ENCODE measurements at regions not wholly inside any gene's neighbourhood (a gene's known extent, or its start where the extent isn't known, plus 50 kb on each side); places are given as distances from the start of the nearest gene placed in this dataset.

DNA sequence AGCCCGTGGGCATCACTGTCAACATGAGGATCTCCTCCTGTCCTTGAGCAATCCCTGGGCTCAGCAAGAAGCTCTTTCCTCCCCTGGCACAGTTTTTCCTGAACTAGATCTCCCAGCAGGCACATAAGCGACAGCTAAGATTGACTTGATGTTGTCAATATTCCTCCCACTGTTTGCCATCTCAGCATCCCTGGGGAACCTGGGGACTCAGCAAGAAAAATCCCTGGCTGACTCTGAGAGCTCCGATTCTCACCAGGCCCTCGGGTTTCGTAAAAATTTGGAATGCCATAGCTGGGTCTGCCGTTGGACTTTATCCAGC, 687.2 kb downstream of the MATN1 start:
- Histone ChIP-seq H4K20me1 (ENCODE audit: low read depth) (no peaks in the 10 kb centered on the region), H3F3A (ENCODE audit: low read depth) (no peaks in the 10 kb centered on the region), H3K27ac (no peak overlapping the region), H3K4me1 (no peaks in the 10 kb centered on the region), H3K79me2 (ENCODE audit: low read depth) (no peaks in the 10 kb centered on the region), H3K4me3 (no peak overlapping the region), H3K9me3 (ENCODE audit: low read depth) (no peaks in the 10 kb centered on the region), H2AFZ (replicated peaks) (no peak overlapping the region), H3K36me3 (no peaks in the 10 kb centered on the region), H3K4me2 (no peak overlapping the region), H3K9ac (no peak overlapping the region), H3K27me3 (no peaks in the 10 kb centered on the region)
- DNase-seq (ENCODE audit: low spot score), result no peak
- Mint-ChIP-seq H3K27ac (no peak overlapping the region), H3K36me3 (no peaks in the 10 kb centered on the region), H3K9me3 (peaks cover 7% of the 10 kb centered on the region), H3K4me3 (no peak overlapping the region), H3K27me3 (ENCODE audit: insufficient read depth, low read depth) (peaks cover 9% of the 10 kb centered on the region), H3K4me1 (no peaks in the 10 kb centered on the region)
- TF ChIP-seq CTCF (IDR thresholded peaks at IDR 0.05) (no peak), EZH2 (IDR thresholded peaks at IDR 0.05) (no peak), EZH2phosphoT487 (IDR thresholded peaks at IDR 0.05) (no peak)

GRCh38 chr1:30035522-30036228, 687.7 kb downstream of the MATN1 start:
- H3K9me3 Mint-ChIP-seq, result peaks cover 7% of the 10 kb centered on the region
- no peak overlapping the region for H2AFZ ChIP-seq (replicated peaks)
- H3K36me3 Mint-ChIP-seq, result no peaks in the 10 kb centered on the region
- H3K27ac Mint-ChIP-seq, result no peak overlapping the region
- H3K36me3 ChIP-seq, result no peaks in the 10 kb centered on the region
- DNase-seq (ENCODE audit: low spot score), result no peak
- no peaks in the 10 kb centered on the region for H3F3A ChIP-seq (ENCODE audit: low read depth)
- no peaks in the 10 kb centered on the region for H3K79me2 ChIP-seq (ENCODE audit: low read depth)
- H3K27me3 ChIP-seq, result no peaks in the 10 kb centered on the region
- no peak overlapping the region for H3K4me3 Mint-ChIP-seq
- no peak overlapping the region for H3K4me3 ChIP-seq
- peaks cover 9% of the 10 kb centered on the region for H3K27me3 Mint-ChIP-seq (ENCODE audit: insufficient read depth, low read depth)
- H4K20me1 ChIP-seq (ENCODE audit: low read depth), result no peaks in the 10 kb centered on the region
- H3K9ac ChIP-seq, result no peak overlapping the region
- H3K4me2 ChIP-seq, result no peak overlapping the region
- TF ChIP-seq EZH2 (IDR thresholded peaks at IDR 0.05) (no peak), EZH2phosphoT487 (IDR thresholded peaks at IDR 0.05) (no peak), CTCF (IDR thresholded peaks at IDR 0.05) (no peak)
- no peaks in the 10 kb centered on the region for H3K4me1 ChIP-seq
- no peak overlapping the region for H3K27ac ChIP-seq
- H3K9me3 ChIP-seq (ENCODE audit: low read depth), result no peaks in the 10 kb centered on the region
- no peaks in the 10 kb centered on the region for H3K4me1 Mint-ChIP-seq

- Histone ChIP-seq H4K20me1 (ENCODE audit: low read depth) (no peaks in the 10 kb centered on the region), H3K27me3 (no peaks in the 10 kb centered on the region), H3K4me2 (no peak overlapping the region), H3K9ac (no peak overlapping the region), H3K4me1 (no peaks in the 10 kb centered on the region), H3K79me2 (ENCODE audit: low read depth) (no peaks in the 10 kb centered on the region), H3K4me3 (no peak overlapping the region), H3K36me3 (no peaks in the 10 kb centered on the region), H3K9me3 (ENCODE audit: low read depth) (no peaks in the 10 kb centered on the region), H3F3A (ENCODE audit: low read depth) (no peaks in the 10 kb centered on the region), H2AFZ (replicated peaks) (no peak overlapping the region), H3K27ac (no peak overlapping the region)
- Mint-ChIP-seq H3K9me3 (peaks cover 7% of the 10 kb centered on the region), H3K36me3 (no peaks in the 10 kb centered on the region), H3K4me3 (no peak overlapping the region), H3K27me3 (ENCODE audit: insufficient read depth, low read depth) (peaks cover 9% of the 10 kb centered on the region), H3K4me1 (no peaks in the 10 kb centered on the region), H3K27ac (no peak overlapping the region)
- no peak for TF ChIP-seq EZH2 (IDR thresholded peaks at IDR 0.05)
- TF ChIP-seq CTCF (IDR thresholded peaks at IDR 0.05), result no peak
- TF ChIP-seq EZH2phosphoT487 (IDR thresholded peaks at IDR 0.05), result no peak
- no peak for DNase-seq (ENCODE audit: low spot score)
Observed at GRCh38 chr1:30034627-30035521, 688.5 kb downstream of the MATN1 start.

All from neural progenitor cell (in vitro differentiated cells).